ENCODE measurements at regions not wholly inside any gene's neighbourhood (a gene's known extent, or its start where the extent isn't known, plus 50 kb on each side); places are given as distances from the start of the nearest gene placed in this dataset.
A peak's percentile ranks its signal among the peaks of the same experiment; 100 is the strongest.

- no peak overlapping the region for H3K27ac ChIP-seq (replicated peaks; ENCODE audit: low read length)
- H3K4ac ChIP-seq (ENCODE audit: low read length), result no peak overlapping the region
- H2BK120ac ChIP-seq (ENCODE audit: low read depth, low read length), result no peak overlapping the region
- H2BK12ac ChIP-seq (ENCODE audit: low read length), result no peak overlapping the region
- no peak overlapping the region for H2BK15ac ChIP-seq (ENCODE audit: low read length)
- no peaks in the 10 kb centered on the region for H3K9me3 ChIP-seq (replicated peaks in 1 of 2; ENCODE audit: control insufficient read depth in 2 of 2, insufficient read depth in 1 of 2, low read depth in 1 of 2, low read length in 2 of 2)
- H4K8ac ChIP-seq (ENCODE audit: low read depth, low read length), result no peak overlapping the region
- no peaks in the 10 kb centered on the region for H3K4me1 ChIP-seq (ENCODE audit: control insufficient read depth in 2 of 2, insufficient read depth in 1 of 2, low read depth in 1 of 2, low read length in 2 of 2)
- no peaks in the 10 kb centered on the region for H3K27me3 ChIP-seq (ENCODE audit: control insufficient read depth in 3 of 3, insufficient read depth in 3 of 3, low read depth in 1 of 3, low read length in 3 of 3)
- H2AFZ ChIP-seq (ENCODE audit: low read length), result no peak overlapping the region
- no peak overlapping the region for H3K9ac ChIP-seq (ENCODE audit: low read depth, low read length, poor library complexity)
- H3K36me3 ChIP-seq (replicated peaks in 1 of 2; ENCODE audit: control insufficient read depth in 2 of 2, insufficient read depth in 2 of 2, low read length in 2 of 2), result no peaks in the 10 kb centered on the region
- no peak overlapping the region for H3K23ac ChIP-seq (ENCODE audit: low read depth, low read length, poor library complexity)
- no CpG with 5 or more reads among the region's 1 CpG for WGBS, 2 donors (ENCODE audit: extremely low coverage in 2 of 2, insufficient read length in 2 of 2, insufficient replicate concordance in 1 of 2)
- H3K14ac ChIP-seq (ENCODE audit: low read length), result no peak overlapping the region
- no peak overlapping the region for H3K18ac ChIP-seq (ENCODE audit: low read length)
- H2BK5ac ChIP-seq (ENCODE audit: low read length), result no peak overlapping the region
- no peak overlapping the region for H3K4me3 ChIP-seq (ENCODE audit: low read length in 2 of 2)
- no peak overlapping the region for H2AK5ac ChIP-seq (ENCODE audit: low read depth, low read length)
- H4K91ac ChIP-seq (ENCODE audit: low read depth, low read length, poor library complexity), result no peak overlapping the region
- H3K79me1 ChIP-seq (ENCODE audit: low read depth, low read length), result no peaks in the 10 kb centered on the region
- DNase-seq (ENCODE audit: low spot score), result no peak
- H3K4me2 ChIP-seq (ENCODE audit: insufficient read depth, low read length, poor library complexity, severe bottlenecking), result no peak overlapping the region
These were observed 51.6 kb upstream of the DYNLRB2 start for GRCh38 chr16:80489173-80489572.

- H4K91ac ChIP-seq (ENCODE audit: low read depth, low read length, poor library complexity), result no peak overlapping the region
- no peak overlapping the region for H2AK5ac ChIP-seq (ENCODE audit: low read depth, low read length)
- H3K9me3 ChIP-seq (replicated peaks in 1 of 2; ENCODE audit: control insufficient read depth in 2 of 2, insufficient read depth in 1 of 2, low read depth in 1 of 2, low read length in 2 of 2), result no peaks in the 10 kb centered on the region
- H3K23ac ChIP-seq (ENCODE audit: low read depth, low read length, poor library complexity), result no peak overlapping the region
- H3K14ac ChIP-seq (ENCODE audit: low read length), result no peak overlapping the region
- no peak overlapping the region for H2BK15ac ChIP-seq (ENCODE audit: low read length)
- H3K4me3 ChIP-seq (ENCODE audit: low read length in 2 of 2), result no peak overlapping the region
- no peaks in the 10 kb centered on the region for H3K4me1 ChIP-seq (ENCODE audit: control insufficient read depth in 2 of 2, insufficient read depth in 1 of 2, low read depth in 1 of 2, low read length in 2 of 2)
- WGBS, 2 donors (ENCODE audit: extremely low coverage in 2 of 2, insufficient read length in 2 of 2, insufficient replicate concordance in 1 of 2), result no CpG with 5 or more reads among the region's 2 CpGs
- DNase-seq (ENCODE audit: low spot score), result no peak
- H3K27ac ChIP-seq (replicated peaks; ENCODE audit: low read length), result no peak overlapping the region
- H4K8ac ChIP-seq (ENCODE audit: low read depth, low read length), result no peak overlapping the region
- H2BK5ac ChIP-seq (ENCODE audit: low read length), result no peak overlapping the region
- H3K79me1 ChIP-seq (ENCODE audit: low read depth, low read length), result no peaks in the 10 kb centered on the region
- no peaks in the 10 kb centered on the region for H3K27me3 ChIP-seq (ENCODE audit: control insufficient read depth in 3 of 3, insufficient read depth in 3 of 3, low read depth in 1 of 3, low read length in 3 of 3)
- H2BK120ac ChIP-seq (ENCODE audit: low read depth, low read length), result no peak overlapping the region
- no peak overlapping the region for H2AFZ ChIP-seq (ENCODE audit: low read length)
- H2BK12ac ChIP-seq (ENCODE audit: low read length), result no peak overlapping the region
- H3K4ac ChIP-seq (ENCODE audit: low read length), result no peak overlapping the region
- no peaks in the 10 kb centered on the region for H3K36me3 ChIP-seq (replicated peaks in 1 of 2; ENCODE audit: control insufficient read depth in 2 of 2, insufficient read depth in 2 of 2, low read length in 2 of 2)
- H3K9ac ChIP-seq (ENCODE audit: low read depth, low read length, poor library complexity), result no peak overlapping the region
- no peak overlapping the region for H3K18ac ChIP-seq (ENCODE audit: low read length)
- no peak overlapping the region for H3K4me2 ChIP-seq (ENCODE audit: insufficient read depth, low read length, poor library complexity, severe bottlenecking)
These were observed 52.6 kb upstream of the DYNLRB2 start for GRCh38 chr16:80488167-80488566.

GRCh38 chr16:80480664-80481063, 60.1 kb upstream of the DYNLRB2 start:
- DNase-seq (ENCODE audit: low spot score), result no peak
- Histone ChIP-seq H3K4me3 (ENCODE audit: low read length in 2 of 2) (no peak overlapping the region), H3K4me2 (ENCODE audit: insufficient read depth, low read length, poor library complexity, severe bottlenecking) (no peak overlapping the region), H4K8ac (ENCODE audit: low read depth, low read length) (no peak overlapping the region), H2BK120ac (ENCODE audit: low read depth, low read length) (no peak overlapping the region), H3K9me3 (replicated peaks in 1 of 2; ENCODE audit: control insufficient read depth in 2 of 2, insufficient read depth in 1 of 2, low read depth in 1 of 2, low read length in 2 of 2) (peaks cover 0 to 2% of the 10 kb centered on the region in 2 donors), H2BK15ac (ENCODE audit: low read length) (no peak overlapping the region), H3K36me3 (replicated peaks in 1 of 2; ENCODE audit: control insufficient read depth in 2 of 2, insufficient read depth in 2 of 2, low read length in 2 of 2) (no peaks in the 10 kb centered on the region), H3K4me1 (ENCODE audit: control insufficient read depth in 2 of 2, insufficient read depth in 1 of 2, low read depth in 1 of 2, low read length in 2 of 2) (no peaks in the 10 kb centered on the region), H3K9ac (ENCODE audit: low read depth, low read length, poor library complexity) (no peak overlapping the region), H3K27me3 (ENCODE audit: control insufficient read depth in 3 of 3, insufficient read depth in 3 of 3, low read depth in 1 of 3, low read length in 3 of 3) (no peaks in the 10 kb centered on the region), H3K4ac (ENCODE audit: low read length) (no peak overlapping the region), H2AFZ (ENCODE audit: low read length) (no peak overlapping the region), H3K18ac (ENCODE audit: low read length) (no peak overlapping the region), H2AK5ac (ENCODE audit: low read depth, low read length) (no peak overlapping the region), H3K23ac (ENCODE audit: low read depth, low read length, poor library complexity) (no peak overlapping the region), H4K91ac (ENCODE audit: low read depth, low read length, poor library complexity) (no peak overlapping the region), H3K14ac (ENCODE audit: low read length) (no peak overlapping the region), H2BK5ac (ENCODE audit: low read length) (no peak overlapping the region), H3K79me1 (ENCODE audit: low read depth, low read length) (no peaks in the 10 kb centered on the region), H3K27ac (replicated peaks; ENCODE audit: low read length) (no peak overlapping the region), H2BK12ac (ENCODE audit: low read length) (no peak overlapping the region)
- no CpG with 5 or more reads among the region's 4 CpGs for WGBS, 2 donors (ENCODE audit: extremely low coverage in 2 of 2, insufficient read length in 2 of 2, insufficient replicate concordance in 1 of 2)

GRCh38 chr16:80477838-80478237, 63.0 kb upstream of the DYNLRB2 start:
- Histone ChIP-seq H4K8ac (ENCODE audit: low read depth, low read length) (no peak overlapping the region), H2AFZ (ENCODE audit: low read length) (no peak overlapping the region), H3K36me3 (replicated peaks in 1 of 2; ENCODE audit: control insufficient read depth in 2 of 2, insufficient read depth in 2 of 2, low read length in 2 of 2) (no peaks in the 10 kb centered on the region), H3K4ac (ENCODE audit: low read length) (no peak overlapping the region), H3K18ac (ENCODE audit: low read length) (no peak overlapping the region), H3K27ac (replicated peaks; ENCODE audit: low read length) (no peak overlapping the region), H4K91ac (ENCODE audit: low read depth, low read length, poor library complexity) (no peak overlapping the region), H3K4me1 (ENCODE audit: control insufficient read depth in 2 of 2, insufficient read depth in 1 of 2, low read depth in 1 of 2, low read length in 2 of 2) (no peaks in the 10 kb centered on the region), H3K23ac (ENCODE audit: low read depth, low read length, poor library complexity) (no peak overlapping the region), H3K9ac (ENCODE audit: low read depth, low read length, poor library complexity) (no peak overlapping the region), H3K27me3 (ENCODE audit: control insufficient read depth in 3 of 3, insufficient read depth in 3 of 3, low read depth in 1 of 3, low read length in 3 of 3) (no peaks in the 10 kb centered on the region), H3K9me3 (replicated peaks in 1 of 2; ENCODE audit: control insufficient read depth in 2 of 2, insufficient read depth in 1 of 2, low read depth in 1 of 2, low read length in 2 of 2) (peaks cover 0 to 2% of the 10 kb centered on the region in 2 donors), H2BK15ac (ENCODE audit: low read length) (no peak overlapping the region), H2BK120ac (ENCODE audit: low read depth, low read length) (no peak overlapping the region), H3K4me3 (ENCODE audit: low read length in 2 of 2) (no peak overlapping the region), H2BK12ac (ENCODE audit: low read length) (peak overlapping the region; percentile 17), H2BK5ac (ENCODE audit: low read length) (no peak overlapping the region), H2AK5ac (ENCODE audit: low read depth, low read length) (no peak overlapping the region), H3K4me2 (ENCODE audit: insufficient read depth, low read length, poor library complexity, severe bottlenecking) (no peak overlapping the region), H3K14ac (ENCODE audit: low read length) (peak overlapping the region; percentile 50), H3K79me1 (ENCODE audit: low read depth, low read length) (no peaks in the 10 kb centered on the region)
- DNase-seq (ENCODE audit: low spot score), result no peak
- WGBS, 2 donors (ENCODE audit: extremely low coverage in 2 of 2, insufficient read length in 2 of 2, insufficient replicate concordance in 1 of 2), result no CpG with 5 or more reads among the region's 2 CpGs

All from neuronal stem cell (in vitro differentiated cells).